Mammary epithelial cell (primary cell): ENCODE measurements at regions not wholly inside any gene's neighbourhood (a gene's known extent, or its start where the extent isn't known, plus 50 kb on each side); places are given as distances from the start of the nearest gene placed in this dataset.

Source experiments
- CTCF ChIP-seq, 2 donors: IDR thresholded peaks in 1 of 2; conservative IDR thresholded peaks in 1 of 2; 2 replicates each; pipeline ENCODE4 v1.5.1; 2011 to 2012; ENCODE audit warnings: inconsistent platforms in 2 of 2, low read length in 2 of 2, mild to moderate bottlenecking in 2 of 2, control low read depth in 1 of 2, low read depth in 1 of 2; ENCODE audit not compliant: insufficient read depth in 1 of 2; ENCODE audit errors: extremely low read depth in 1 of 2
- EZH2 ChIP-seq: IDR thresholded peaks from 2 replicates; pipeline ENCODE4 v1.6.1; 2012; ENCODE audit warnings: low read length, inconsistent platforms, borderline replicate concordance

- TF ChIP-seq CTCF (conservative IDR thresholded peaks at IDR 0.05 in 1 of 2, IDR thresholded peaks at IDR 0.05 in 1 of 2; ENCODE audit: extremely low read depth in 1 of 2, insufficient read depth in 1 of 2, low read depth in 1 of 2, low read length in 2 of 2) (no peak), EZH2 (no peak)
Measured at GRCh38 chr2:19021721-19022120, 336.7 kb downstream of the OSR1 start.
